NOMO-1 treated with DMSO at 0.1 percent for 48 hours (cell line): ENCODE measurements at regions not wholly inside any gene's neighbourhood (a gene's known extent, or its start where the extent isn't known, plus 50 kb on each side); places are given as distances from the start of the nearest gene placed in this dataset.

Experiments
- DNase-seq: peaks from one replicate; lab custom pipeline; 2025; ENCODE audit not compliant: unreplicated experiment; lab: John Stamatoyannopoulos, UW

DNA sequence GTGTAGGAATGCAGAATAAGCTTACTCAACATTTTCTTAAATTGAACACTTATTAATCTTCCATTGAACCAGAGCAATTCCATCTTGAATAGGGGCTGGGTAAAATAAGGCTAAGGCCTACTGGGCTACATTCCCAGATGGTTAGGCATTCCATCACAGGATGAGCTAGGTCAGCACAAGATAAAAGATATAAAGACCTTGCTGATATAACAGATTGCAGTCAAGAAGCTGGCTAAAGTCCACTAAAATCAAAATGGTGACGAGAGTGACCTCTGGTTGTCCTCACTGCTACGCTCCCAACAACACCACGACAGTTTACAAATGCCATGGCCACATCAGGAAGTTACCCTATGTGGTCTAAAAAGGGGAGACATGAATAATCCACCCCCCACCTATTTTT, 156.1 kb downstream of the NXNL2 start:
- DNase-seq = no peak

DNA sequence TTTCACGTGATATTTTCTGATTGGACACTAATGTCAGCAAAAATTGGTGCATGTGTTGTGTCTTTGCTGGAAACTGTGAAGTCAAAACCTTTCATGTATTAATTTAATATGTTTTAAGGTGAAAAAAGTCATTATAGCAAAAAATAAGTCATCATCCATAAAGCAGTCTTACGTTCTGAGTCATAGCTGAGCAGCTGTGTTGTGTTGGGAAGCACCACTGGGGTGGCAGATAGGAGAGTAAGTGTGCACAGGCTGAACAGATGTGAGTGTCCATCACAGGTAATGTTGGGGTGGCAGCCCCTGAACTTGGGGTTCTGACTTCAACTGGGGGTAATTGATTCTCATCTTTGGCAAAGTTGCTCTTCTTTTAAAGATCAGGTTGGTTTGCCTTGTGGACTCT, 156.8 kb downstream of the NXNL2 start:
- no peak for DNase-seq

GRCh38 chr9:88692827-88693226, 157.8 kb downstream of the NXNL2 start:
- no peak for DNase-seq

GRCh38 chr9:88694625-88695024, 159.6 kb downstream of the NXNL2 start:
- DNase-seq = no peak

GRCh38 chr9:88696501-88696900, 161.5 kb downstream of the NXNL2 start:
- DNase-seq = no peak

GRCh38 chr9:88697764-88698432, 162.9 kb downstream of the NXNL2 start:
- no peak for DNase-seq

DNA sequence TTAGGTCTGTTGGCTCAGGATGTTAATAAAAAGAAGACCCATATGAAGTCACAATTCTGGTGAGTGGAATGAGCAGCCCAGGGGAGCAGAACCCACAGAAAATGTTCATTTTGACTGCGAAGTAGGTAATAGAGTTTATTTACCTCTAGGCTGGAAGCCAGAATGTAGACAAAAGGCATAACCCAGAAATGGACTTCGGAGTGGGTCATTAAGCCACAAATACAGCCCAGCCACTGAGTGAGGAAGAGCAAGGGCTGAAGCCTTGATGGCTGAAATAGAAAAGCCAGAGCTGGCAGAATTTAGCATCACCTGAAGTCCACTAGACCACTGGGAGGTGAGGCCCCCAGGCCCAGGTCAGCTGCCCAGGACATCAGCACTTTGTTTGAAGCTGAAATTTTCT, 168.0 kb downstream of the NXNL2 start:
- DNase-seq = no peak

DNA sequence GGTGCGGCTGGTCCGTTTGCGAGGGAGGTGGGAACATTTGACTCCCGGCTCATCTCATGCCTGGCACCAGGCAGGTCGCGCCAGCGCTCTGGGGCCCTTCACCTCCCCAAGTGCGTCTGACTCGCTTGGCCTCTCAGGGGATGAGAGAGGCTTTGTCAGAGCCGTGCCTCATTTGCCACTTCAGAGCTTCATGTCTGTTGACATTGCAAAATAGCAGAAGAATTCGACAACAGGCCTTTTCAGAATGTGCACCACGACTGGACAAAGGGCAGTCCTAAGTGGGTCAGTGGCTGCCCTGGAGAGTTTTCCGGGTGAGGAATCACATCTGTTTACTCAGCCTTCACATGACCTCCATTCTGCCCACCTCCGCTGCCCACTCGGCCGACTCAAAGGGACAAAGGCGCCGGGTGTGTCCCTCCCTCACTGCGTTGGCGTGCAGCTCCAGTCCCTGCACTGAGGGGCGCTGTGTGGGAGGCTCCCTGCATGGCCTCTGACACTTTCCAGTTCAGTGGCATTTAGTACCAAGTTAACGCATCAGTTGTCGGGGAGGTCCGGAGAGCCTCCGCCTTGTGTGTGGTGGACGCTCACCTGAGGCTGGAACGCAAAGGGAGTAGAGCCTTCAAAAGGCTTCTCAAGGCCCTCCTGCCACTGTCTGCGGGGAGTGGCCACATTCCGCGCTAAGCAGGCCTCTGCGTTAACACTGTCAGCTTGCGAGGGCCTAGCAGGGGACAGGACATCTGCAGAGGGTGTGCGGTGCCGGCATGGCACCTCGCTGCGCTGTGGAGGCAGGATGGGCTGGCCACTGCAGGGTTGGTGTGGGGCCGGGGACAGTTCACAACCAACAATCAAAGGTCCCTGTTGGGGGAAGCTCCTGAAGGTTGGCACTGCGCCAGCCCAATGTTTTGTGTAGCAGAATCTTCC, 171.5 kb downstream of the NXNL2 start:
- no peak for DNase-seq

DNA sequence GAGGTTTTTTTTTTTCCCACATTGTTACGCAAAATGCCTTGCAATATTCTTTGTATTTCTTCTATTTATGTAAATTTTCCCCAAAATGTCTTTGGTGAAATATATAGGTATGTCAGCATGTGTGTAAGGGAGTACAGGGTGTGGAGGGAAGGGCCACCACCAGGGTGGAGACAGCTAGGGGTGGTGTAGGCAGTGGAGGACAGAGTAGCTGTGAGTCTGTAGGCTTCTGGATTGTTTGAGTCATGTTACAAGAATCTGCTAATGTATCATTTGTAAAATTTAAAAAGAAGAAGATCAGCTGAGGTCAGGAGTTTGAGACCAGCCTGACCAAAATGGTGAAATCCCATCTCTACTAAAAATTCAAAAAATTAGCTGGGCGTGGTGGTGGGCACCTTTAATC, 175.5 kb downstream of the NXNL2 start:
- DNase-seq = no peak

- no peak for DNase-seq
These were observed 176.7 kb downstream of the NXNL2 start for GRCh38 chr9:88711719-88712118.

DNA sequence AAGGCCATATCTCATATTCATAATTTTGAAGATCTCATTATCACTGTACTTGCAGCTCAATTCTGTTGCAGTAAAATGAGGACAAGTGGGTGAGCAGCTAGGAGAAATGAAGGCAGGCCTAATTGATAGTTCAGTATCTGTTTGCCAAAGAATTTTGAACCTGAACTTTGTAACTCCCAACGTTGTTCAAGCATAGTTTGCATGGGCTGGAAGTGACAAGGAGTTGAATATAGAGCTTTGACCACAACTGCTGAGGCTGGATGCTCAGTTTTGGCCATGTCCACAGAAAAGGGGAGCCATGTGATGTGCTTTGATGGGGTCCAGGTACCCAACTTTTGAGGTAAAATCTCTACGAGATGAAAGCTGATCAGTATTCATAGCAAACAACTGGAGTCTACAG, 177.5 kb downstream of the NXNL2 start:
- no peak for DNase-seq

GRCh38 chr9:88713010-88713409, 178.0 kb downstream of the NXNL2 start:
- DNase-seq = no peak

DNA sequence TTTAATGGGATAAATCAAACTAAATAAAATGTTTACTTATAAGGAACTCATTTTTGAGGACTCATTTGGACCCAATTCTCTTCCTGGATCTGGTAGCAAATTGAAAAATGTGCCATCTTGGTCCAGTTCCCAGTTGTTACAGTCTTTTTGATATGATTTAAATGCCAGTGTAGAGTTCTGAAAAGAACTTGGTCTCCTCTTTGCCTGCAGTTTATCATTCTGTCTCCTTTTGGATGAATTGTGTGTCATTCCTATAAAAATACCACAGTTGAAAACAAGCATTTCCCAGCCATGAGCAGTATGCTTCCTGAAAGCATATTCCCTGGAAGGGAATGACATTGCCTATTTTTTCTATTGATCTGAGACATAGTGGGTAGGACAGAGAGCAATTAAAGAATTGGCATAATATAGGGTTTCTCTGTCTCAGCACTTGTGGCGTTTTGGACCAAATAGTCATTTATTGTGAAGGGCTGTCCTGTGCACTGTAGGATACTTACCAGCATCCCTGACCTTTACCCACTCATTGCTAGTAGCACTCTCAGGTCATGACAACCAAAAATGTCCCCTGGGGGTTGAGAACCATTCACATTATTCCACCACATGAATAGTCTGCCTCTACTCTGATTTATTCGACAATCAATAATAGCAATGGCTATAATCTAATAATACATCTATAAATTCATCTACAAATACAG, 181.8 kb downstream of the NXNL2 start:
- no peak for DNase-seq

- DNase-seq = no peak
These were observed 186.0 kb downstream of the NXNL2 start for GRCh38 chr9:88721025-88721424.

DNA sequence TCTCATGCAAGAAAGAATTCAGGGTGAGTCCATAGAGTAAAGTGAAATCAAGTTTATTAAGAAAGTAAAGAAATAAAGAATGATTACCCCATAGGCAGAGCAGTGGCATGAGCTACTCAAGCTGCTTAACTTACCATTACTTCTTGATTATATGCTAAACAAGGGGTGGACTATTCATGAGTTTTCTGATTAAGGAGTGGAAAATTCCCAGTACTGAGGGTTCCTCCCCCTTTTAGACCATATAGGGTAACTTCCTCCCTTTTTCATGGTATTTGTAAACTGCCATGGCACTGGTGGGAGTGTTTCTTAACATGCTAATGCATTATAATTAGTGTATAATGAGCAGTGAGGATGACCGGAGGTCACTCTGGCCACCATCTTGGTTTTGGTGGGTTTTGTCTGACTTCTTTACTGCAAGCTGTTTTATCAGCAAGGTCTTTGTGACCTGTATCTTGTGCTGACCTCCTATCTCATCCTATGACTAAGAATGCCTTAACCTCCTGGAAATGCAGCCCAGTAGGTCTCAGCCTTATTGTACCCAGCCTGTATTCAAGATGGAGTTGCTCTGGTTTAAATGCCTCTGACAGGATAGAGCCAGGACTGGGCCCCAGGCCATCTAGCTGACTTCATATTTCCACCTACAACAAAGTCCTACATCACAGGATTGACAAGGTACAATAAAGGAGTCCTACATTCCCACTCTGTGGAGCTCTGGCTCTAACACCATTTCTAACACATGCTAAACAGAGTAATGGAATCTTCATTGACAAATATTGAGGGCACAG, 186.7 kb downstream of the NXNL2 start:
- no peak for DNase-seq

DNA sequence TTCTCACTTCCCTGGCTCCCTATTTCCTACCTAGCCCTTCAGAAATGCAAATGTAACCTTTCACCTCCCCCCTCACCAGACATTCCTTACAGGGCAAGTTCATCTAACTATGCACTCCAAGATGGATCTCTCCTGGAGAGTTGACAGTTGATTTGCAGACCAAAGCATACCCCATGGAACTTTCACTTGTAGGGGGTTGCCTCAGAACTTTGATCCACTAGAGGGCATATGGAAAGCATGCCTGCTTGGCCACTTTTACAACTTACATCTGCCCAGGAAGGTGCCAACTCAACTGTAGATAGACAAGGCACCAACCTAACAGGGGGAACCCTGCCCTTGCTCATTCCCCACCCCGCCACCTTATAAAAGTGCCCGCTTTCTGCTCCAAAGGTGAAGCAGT, 187.8 kb downstream of the NXNL2 start:
- DNase-seq = no peak

- no peak for DNase-seq
These were observed 188.8 kb downstream of the NXNL2 start for GRCh38 chr9:88723751-88724150.

GRCh38 chr9:88724331-88724730, 189.4 kb downstream of the NXNL2 start:
- DNase-seq = no peak

- no peak for DNase-seq
These were observed 190.5 kb downstream of the NXNL2 start for GRCh38 chr9:88725300-88726019.

DNA sequence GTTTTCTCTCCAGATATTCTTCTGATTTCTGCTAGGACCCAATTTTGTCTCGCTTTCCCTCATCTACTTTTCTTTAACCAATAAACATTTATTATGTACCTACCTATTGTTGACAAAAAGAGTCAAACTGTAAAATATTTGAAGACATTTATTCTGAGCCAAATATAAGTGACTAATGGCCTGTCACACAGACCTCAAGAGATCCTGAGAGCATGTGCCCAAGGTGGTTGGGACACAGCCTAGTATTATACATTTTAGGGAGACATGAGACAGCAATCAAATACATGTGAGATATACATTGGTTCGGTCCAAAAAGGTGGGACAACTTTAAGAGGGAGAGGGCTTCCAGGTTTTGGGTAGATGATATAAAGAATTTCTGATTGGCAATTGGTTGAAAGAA, 191.8 kb downstream of the NXNL2 start:
- no peak for DNase-seq
